ENCODE measurements at regions not wholly inside any gene's neighbourhood (a gene's known extent, or its start where the extent isn't known, plus 50 kb on each side); places are given as distances from the start of the nearest gene placed in this dataset.

DNA sequence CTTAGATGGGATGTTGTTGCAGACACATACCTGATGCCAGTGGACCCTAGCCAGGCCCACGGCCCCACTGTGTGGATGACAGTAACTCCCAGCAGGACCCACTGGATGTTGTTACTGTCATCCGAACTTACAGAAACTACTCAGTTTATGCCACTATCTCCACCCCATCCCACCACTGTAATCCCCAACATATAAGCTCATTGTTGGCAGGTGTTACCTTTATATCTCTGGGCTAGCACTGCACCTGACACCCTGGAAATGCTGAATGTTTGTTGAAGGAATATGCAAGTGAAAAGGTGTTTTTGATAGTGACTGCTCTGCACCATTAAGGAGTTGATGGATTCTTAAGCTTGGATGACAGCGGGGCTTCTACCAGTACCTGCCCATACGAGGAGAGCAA, 133.5 kb upstream of the ASB18 start:
- intact Hi-C loops (cut with DNase I): no loop called here
- H3K27me3 ChIP-seq: no peaks in the 10 kb centered on the region
- H3K4me3 ChIP-seq: no peak overlapping the region
- H3K36me3 ChIP-seq (replicated peaks in 1 of 2): no peaks in the 10 kb centered on the region
- no peaks in the 10 kb centered on the region for H3K4me1 ChIP-seq (replicated peaks in 1 of 2)
- DNase-seq: no peak
- 83 to 92% (median 88%) methylated on average over 4 of the region's 4 CpGs for WGBS, 4 donors
- no peak overlapping the region for H3K27ac ChIP-seq
- no peaks in the 10 kb centered on the region for H3K9me3 ChIP-seq (replicated peaks in 1 of 3)
- no peak for TF ChIP-seq POLR2A (IDR thresholded peaks at IDR 0.05)
- TF ChIP-seq, protein P1, sequence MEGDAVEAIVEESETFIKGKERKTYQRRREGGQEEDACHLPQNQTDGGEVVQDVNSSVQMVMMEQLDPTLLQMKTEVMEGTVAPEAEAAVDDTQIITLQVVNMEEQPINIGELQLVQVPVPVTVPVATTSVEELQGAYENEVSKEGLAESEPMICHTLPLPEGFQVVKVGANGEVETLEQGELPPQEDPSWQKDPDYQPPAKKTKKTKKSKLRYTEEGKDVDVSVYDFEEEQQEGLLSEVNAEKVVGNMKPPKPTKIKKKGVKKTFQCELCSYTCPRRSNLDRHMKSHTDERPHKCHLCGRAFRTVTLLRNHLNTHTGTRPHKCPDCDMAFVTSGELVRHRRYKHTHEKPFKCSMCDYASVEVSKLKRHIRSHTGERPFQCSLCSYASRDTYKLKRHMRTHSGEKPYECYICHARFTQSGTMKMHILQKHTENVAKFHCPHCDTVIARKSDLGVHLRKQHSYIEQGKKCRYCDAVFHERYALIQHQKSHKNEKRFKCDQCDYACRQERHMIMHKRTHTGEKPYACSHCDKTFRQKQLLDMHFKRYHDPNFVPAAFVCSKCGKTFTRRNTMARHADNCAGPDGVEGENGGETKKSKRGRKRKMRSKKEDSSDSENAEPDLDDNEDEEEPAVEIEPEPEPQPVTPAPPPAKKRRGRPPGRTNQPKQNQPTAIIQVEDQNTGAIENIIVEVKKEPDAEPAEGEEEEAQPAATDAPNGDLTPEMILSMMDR (IDR thresholded peaks at IDR 0.05): no peak

DNA sequence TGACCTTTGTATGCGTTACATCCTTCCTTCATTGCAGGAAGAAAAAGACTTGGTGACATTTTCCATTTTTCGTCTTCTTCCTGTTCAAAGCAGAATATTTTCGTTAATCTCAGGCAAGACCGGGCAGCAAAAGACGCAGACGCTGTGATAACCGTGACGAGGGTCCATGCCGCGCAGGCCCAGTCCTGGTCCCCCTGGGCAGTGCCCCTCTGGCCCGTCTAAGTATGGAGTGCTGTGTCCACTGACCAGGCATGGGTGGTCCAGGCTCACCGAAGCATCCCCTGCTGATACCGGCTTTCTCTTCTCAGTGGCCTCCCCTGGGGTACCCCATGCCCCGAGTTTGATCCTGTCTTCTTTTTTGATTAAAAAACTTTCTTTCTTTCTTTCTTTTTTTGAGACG, 135.2 kb upstream of the ASB18 start:
- no peaks in the 10 kb centered on the region for H3K9me3 ChIP-seq (replicated peaks in 1 of 3)
- no peak for DNase-seq
- H3K27ac ChIP-seq: no peak overlapping the region
- WGBS, 4 donors: 87 to 96% (median 92%) methylated on average over 15 of the region's 15 CpGs
- intact Hi-C loops (cut with DNase I): no loop called here
- no peak overlapping the region for H3K4me3 ChIP-seq
- H3K4me1 ChIP-seq (replicated peaks in 1 of 2): no peaks in the 10 kb centered on the region
- no peaks in the 10 kb centered on the region for H3K27me3 ChIP-seq
- no peak for TF ChIP-seq POLR2A (IDR thresholded peaks at IDR 0.05)
- TF ChIP-seq, protein P1 (IDR thresholded peaks at IDR 0.05): no peak
- H3K36me3 ChIP-seq (replicated peaks in 1 of 2): no peaks in the 10 kb centered on the region

DNA sequence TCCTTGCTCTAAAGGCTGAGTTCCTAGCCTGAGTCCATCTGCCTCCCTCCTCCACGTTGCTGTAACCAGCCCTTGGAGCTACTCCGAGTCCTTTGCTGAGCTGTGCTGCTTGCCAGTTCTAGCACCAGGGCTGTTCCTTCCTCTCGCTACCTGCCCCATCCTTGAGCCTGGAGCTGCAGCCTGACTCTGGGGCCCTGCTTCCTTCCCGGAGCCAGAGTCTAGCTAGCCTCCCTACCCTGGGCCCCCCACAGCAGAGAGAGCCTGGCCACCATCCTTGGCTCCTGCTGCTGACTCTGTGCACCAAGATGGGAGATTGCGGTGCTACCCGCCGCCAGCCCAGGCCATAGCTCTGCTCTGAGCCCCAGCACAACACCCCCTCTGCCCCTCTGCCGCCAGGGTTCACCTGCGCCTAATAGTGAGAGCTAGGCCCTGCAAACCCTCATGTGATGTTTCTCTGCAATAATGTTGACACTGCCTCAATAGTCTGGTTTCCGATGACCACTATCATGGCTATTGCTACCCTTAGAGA, 135.9 kb upstream of the ASB18 start:
- H3K4me3 ChIP-seq: no peak overlapping the region
- H3K27me3 ChIP-seq: no peaks in the 10 kb centered on the region
- H3K36me3 ChIP-seq (replicated peaks in 1 of 2): no peaks in the 10 kb centered on the region
- no peak for TF ChIP-seq POLR2A (IDR thresholded peaks at IDR 0.05)
- TF ChIP-seq, protein P1 (IDR thresholded peaks at IDR 0.05): no peak
- no peaks in the 10 kb centered on the region for H3K9me3 ChIP-seq (replicated peaks in 1 of 3)
- no peak overlapping the region for H3K27ac ChIP-seq
- 91 to 96% (median 92%) methylated on average over 5 to 10 of the region's 10 CpGs for WGBS, 4 donors
- intact Hi-C loops (cut with DNase I): no loop called here
- no peak for DNase-seq
- no peaks in the 10 kb centered on the region for H3K4me1 ChIP-seq (replicated peaks in 1 of 2)

DNA sequence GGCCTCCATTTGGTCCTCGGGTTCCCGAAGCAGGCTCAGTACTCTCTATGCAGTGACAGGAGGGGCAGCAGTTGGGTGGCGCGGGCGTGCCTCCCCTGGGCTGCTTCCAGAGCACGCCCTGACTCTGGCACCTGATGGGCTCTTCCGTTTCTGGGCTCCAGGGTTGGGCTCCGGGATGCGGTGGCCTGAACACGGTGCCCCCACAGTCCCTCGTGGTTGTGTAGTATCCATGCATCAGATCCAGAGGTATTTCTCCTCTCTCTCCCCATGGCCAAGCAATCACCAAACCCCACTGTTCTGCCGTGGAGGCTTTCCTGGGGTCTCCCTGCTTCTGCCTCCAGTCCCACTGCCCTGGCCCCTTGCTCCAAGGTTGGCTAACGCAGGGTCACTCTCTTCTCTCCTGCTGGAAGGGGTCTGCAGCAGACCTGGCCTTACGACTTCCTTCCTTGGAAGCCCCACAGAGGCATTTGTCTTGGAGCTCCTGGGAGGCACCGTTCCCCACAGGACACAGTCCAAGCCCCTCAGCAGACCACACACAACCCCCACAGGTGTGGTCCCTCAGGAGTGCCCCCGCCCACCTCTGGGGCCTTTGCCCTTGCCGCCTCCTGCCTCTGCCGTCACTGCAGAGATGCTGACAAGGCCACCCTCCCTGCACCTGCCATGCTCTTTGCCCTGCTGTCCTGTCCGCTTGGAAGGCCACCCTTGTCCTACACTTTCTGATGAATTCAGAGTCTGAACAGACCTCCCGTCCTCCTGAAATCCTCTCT, 136.6 kb upstream of the ASB18 start:
- WGBS, 4 donors: 85 to 92% (median 87%) methylated on average over 18 to 20 of the region's 20 CpGs
- TF ChIP-seq POLR2A (IDR thresholded peaks at IDR 0.05): no peak
- TF ChIP-seq, protein P1 (IDR thresholded peaks at IDR 0.05): no peak
- Histone ChIP-seq H3K4me1 (replicated peaks in 1 of 2) (no peaks in the 10 kb centered on the region), H3K4me3 (no peak overlapping the region), H3K27ac (no peak overlapping the region), H3K27me3 (no peaks in the 10 kb centered on the region), H3K36me3 (replicated peaks in 1 of 2) (no peaks in the 10 kb centered on the region), H3K9me3 (replicated peaks in 1 of 3) (no peaks in the 10 kb centered on the region)
- intact Hi-C loops (cut with DNase I): no loop called here
- no peak for DNase-seq
